Spleen (tissue), 7 donors: ENCODE measurements at regions not wholly inside any gene's neighbourhood (a gene's known extent, or its start where the extent isn't known, plus 50 kb on each side); places are given as distances from the start of the nearest gene placed in this dataset.

Source experiments
- POLR2A ChIP-seq, 3 donors: fragments of 450-650 bp; IDR thresholded peaks; one replicate each; pipeline ENCODE4 v1.5.1; 2017; ENCODE audit warnings: antibody characterized with exemption in 3 of 3, mild to moderate bottlenecking in 1 of 3
- POLR2AphosphoS5 ChIP-seq, 3 donors: sonication (generic); formaldehyde crosslinking; IDR thresholded peaks; one replicate each; pipeline ENCODE4 v1.5.1; 2017; ENCODE audit warnings: antibody characterized with exemption in 3 of 3
- TF ChIP-seq, protein P1 (sequence below), 11 experiments: fragments of 200-600 bp in 7 of 11; fragments of 450-650 bp in 4 of 11; sonication (generic) in 4 of 11; IDR thresholded peaks in 8 of 11; conservative IDR thresholded peaks in 3 of 11; 1 replicate in 7 of 11; 2 replicates in 4 of 11; pipeline versions ENCODE4 v1.4.0 to v1.8.0; 2016 to 2021; ENCODE audit warnings: antibody characterized with exemption in 11 of 11, inconsistent platforms in 4 of 11, mild to moderate bottlenecking in 1 of 11
- donor health status: DM: no; HTN: no; CAD: no; lungs with moderate emphysema.
- donor health status: DM: no; HTN: no; CAD: no.
- donor health status: DM: no; HTN: no; CAD: no.

DNA sequence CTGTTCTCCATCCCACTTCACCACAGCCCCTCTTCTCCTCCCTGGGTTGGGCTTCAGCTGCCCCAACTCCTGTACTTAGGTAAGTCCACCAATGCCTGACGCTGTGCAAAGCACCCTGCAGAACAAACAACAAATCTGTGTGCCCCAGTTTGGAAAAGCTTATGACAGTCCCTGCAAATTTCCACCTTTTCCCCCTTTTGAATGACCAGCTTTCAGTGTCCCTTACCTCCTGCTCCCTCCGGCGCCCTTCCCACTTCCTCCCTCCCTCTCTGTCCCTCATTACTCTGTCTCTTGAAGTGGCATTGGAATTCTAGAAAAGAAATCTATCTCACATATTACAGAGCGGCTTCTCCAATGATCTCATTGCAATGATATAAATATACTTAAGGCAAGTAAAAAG lies 352.9 kb upstream of the B3GAT1 start:
- TF ChIP-seq POLR2A (IDR thresholded peaks at IDR 0.05) (no peak), POLR2AphosphoS5 (IDR thresholded peaks at IDR 0.05) (no peak)
- TF ChIP-seq, protein P1, sequence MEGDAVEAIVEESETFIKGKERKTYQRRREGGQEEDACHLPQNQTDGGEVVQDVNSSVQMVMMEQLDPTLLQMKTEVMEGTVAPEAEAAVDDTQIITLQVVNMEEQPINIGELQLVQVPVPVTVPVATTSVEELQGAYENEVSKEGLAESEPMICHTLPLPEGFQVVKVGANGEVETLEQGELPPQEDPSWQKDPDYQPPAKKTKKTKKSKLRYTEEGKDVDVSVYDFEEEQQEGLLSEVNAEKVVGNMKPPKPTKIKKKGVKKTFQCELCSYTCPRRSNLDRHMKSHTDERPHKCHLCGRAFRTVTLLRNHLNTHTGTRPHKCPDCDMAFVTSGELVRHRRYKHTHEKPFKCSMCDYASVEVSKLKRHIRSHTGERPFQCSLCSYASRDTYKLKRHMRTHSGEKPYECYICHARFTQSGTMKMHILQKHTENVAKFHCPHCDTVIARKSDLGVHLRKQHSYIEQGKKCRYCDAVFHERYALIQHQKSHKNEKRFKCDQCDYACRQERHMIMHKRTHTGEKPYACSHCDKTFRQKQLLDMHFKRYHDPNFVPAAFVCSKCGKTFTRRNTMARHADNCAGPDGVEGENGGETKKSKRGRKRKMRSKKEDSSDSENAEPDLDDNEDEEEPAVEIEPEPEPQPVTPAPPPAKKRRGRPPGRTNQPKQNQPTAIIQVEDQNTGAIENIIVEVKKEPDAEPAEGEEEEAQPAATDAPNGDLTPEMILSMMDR (IDR thresholded peaks at IDR 0.05 in 8 of 11, conservative IDR thresholded peaks at IDR 0.05 in 3 of 11), result no peak
